Fibroblast of pulmonary artery (primary cell): ENCODE measurements at regions not wholly inside any gene's neighbourhood (a gene's known extent, or its start where the extent isn't known, plus 50 kb on each side); places are given as distances from the start of the nearest gene placed in this dataset.
"Not testable (repeated sequence)": the region's sequence is repeated elsewhere in the genome, so short reads cannot be mapped to it uniquely, and the experiment has no call there.

Experiments
- DNase-seq: peaks from one replicate; pipeline ENCODE4 v3.0.0-alpha.2; 2010; ENCODE audit warnings: low read depth
- H3K4me3 ChIP-seq: replicated peaks from 2 replicates; pipeline ENCODE4 v1.5.1; 2011; ENCODE audit warnings: low read depth, mild to moderate bottlenecking, control low read depth, low read length, moderate library complexity
- CTCF ChIP-seq: IDR thresholded peaks from 2 replicates; pipeline ENCODE4 v1.5.1; 2011; ENCODE audit warnings: mild to moderate bottlenecking, control low read depth, low read length, inconsistent platforms; ENCODE audit errors: missing control alignments

GRCh38 chr20:18876394-18876793, 62.8 kb downstream of the SCP2D1 start:
- not testable (repeated sequence) for H3K4me3 ChIP-seq, DNase-seq

GRCh38 chr20:18879262-18879661, 65.7 kb downstream of the SCP2D1 start:
- no peak for DNase-seq
- TF ChIP-seq CTCF = no peak
- H3K4me3 ChIP-seq = no peak overlapping the region

GRCh38 chr20:18886756-18887155, 73.2 kb downstream of the SCP2D1 start:
- DNase-seq = no peak
- no peak overlapping the region for H3K4me3 ChIP-seq
- no peak for TF ChIP-seq CTCF

GRCh38 chr20:18901980-18902737, 88.6 kb downstream of the SCP2D1 start:
- no peak for TF ChIP-seq CTCF
- no peak overlapping the region for H3K4me3 ChIP-seq
- no peak for DNase-seq

DNA sequence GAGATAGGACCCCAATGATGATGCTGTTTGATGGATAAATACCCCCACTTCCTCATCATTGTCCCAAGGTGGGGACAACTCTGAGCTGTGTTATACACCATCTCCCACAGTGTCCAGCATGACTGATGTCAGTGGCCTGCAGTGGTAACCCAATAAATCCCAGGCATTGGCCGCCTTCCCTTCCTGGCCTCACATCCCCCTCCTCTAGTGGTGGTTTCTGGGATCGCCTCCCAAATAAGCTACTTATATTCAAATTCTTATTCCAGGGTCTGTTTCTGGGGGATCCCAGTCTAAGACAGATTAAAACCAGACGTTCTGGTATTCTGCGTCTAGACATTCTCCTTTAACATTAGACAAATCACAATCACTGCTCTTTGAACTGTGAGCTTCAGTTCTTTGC, 90.6 kb downstream of the SCP2D1 start:
- no peak for DNase-seq
- TF ChIP-seq CTCF = no peak
- no peak overlapping the region for H3K4me3 ChIP-seq

DNA sequence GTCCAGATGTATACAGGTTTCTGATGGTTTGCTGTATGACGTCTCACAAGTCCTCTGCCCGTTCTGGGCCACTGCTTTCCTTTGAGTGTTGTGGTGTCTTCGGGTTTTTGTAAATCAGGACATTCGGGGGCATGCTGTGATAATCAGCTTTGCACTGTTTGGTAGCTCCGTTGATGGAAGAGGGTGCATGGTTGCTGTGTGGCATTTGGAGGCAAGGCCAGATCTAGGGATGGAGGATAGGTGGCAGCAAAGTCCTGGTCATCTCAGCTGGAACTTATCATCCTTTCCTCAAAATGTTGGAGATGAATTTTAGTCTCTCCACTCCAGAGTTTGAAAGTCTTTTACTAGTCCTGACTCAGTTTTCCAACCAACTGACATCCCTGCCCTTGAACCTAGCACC, 91.0 kb downstream of the SCP2D1 start:
- no peak for DNase-seq
- no peak overlapping the region for H3K4me3 ChIP-seq
- TF ChIP-seq CTCF = no peak

DNA sequence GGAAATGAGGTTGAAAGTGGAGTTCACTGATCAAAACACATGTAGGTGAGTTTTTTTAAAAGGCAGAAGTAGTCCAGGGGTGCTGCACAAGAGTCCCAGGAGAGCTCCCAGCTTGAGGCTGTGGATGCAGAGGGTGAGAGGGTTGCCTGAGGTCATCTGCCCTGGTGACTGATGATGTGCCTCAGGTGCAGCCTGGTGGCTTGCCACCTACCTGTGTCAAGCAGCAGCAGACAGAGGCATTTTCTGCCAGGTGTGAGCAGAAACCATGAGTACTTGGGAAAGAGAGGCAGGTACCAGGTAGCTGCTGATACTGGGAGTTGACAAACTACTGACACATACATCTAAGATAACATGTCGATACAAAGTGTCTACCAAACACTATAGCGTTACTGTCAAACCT, 92.5 kb downstream of the SCP2D1 start:
- no peak for TF ChIP-seq CTCF
- no peak overlapping the region for H3K4me3 ChIP-seq
- no peak for DNase-seq
